Ecto neural progenitor cell (in vitro differentiated cells): ENCODE measurements at regions not wholly inside any gene's neighbourhood (a gene's known extent, or its start where the extent isn't known, plus 50 kb on each side); places are given as distances from the start of the nearest gene placed in this dataset.
A peak's percentile ranks its signal among the peaks of the same experiment; 100 is the strongest.

ENCODE experiments used
- DNase-seq: peaks from one replicate; pipeline ENCODE4 v3.0.0-alpha.2; 2018; ENCODE audit warnings: low spot score

GRCh38 chr11:123254357-123254756, 59.3 kb upstream of the CLMP start:
- DNase-seq: no peak

GRCh38 chr11:123253911-123254310, 58.9 kb upstream of the CLMP start:
- no peak for DNase-seq

- no peak for DNase-seq
Observed at GRCh38 chr11:123253223-123253622, 58.2 kb upstream of the CLMP start.

GRCh38 chr11:123251657-123252344, 56.8 kb upstream of the CLMP start:
- no peak for DNase-seq

GRCh38 chr11:123250892-123251656, 56.0 kb upstream of the CLMP start:
- DNase-seq: no peak

- no peak for DNase-seq
Observed at GRCh38 chr11:123249354-123249753, 54.3 kb upstream of the CLMP start.

- no peak for DNase-seq
Observed at GRCh38 chr11:123247813-123248379, 52.8 kb upstream of the CLMP start.

GRCh38 chr11:123247496-123247799, 52.4 kb upstream of the CLMP start:
- DNase-seq: no peak

- DNase-seq: peak; percentile 89
Observed at GRCh38 chr11:123246749-123247495, 51.9 kb upstream of the CLMP start.

GRCh38 chr11:123245567-123245966, 50.5 kb upstream of the CLMP start:
- no peak for DNase-seq
